Stimulated activated CD4-positive, alpha-beta T cell treated with anti-CD3 and anti-CD28 coated beads, TNF-alpha, amount 100 ng/mL, for 1 hour (primary cell): ENCODE measurements at regions not wholly inside any gene's neighbourhood (a gene's known extent, or its start where the extent isn't known, plus 50 kb on each side); places are given as distances from the start of the nearest gene placed in this dataset.

Experiments
- DNase-seq, 3 donors: peaks; one replicate each; pipeline ENCODE4 v3.0.0-alpha.2; 2020; ENCODE audit warnings: low read depth in 3 of 3, low spot score in 1 of 3

DNA sequence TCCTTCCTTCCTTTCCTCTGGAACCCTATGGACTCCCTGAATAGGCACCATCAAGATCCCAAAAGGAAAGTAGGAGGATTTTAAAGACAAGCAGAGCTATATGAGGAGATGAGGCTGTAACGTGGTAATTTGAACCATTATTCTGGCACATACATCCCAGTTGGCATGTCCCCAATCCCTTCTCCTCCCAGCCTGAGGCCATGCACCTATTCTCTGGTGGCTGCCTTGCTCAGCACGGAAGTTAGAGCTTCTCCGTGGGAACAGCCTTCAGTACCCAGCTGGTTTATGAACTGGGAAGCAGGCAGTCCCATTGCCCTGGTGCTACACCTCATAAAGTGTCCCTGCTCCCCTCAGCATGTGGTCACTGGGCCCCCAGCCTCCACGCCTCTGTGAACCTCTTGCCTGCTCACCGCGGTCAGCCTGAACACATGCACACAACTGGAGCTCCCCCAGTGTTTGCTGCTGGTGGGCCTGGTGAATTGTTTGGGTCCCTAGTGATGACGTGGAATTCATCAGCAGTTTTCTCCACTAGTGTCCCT, 139.9 kb upstream of the PLET1 start:
- DNase-seq: no peak

DNA sequence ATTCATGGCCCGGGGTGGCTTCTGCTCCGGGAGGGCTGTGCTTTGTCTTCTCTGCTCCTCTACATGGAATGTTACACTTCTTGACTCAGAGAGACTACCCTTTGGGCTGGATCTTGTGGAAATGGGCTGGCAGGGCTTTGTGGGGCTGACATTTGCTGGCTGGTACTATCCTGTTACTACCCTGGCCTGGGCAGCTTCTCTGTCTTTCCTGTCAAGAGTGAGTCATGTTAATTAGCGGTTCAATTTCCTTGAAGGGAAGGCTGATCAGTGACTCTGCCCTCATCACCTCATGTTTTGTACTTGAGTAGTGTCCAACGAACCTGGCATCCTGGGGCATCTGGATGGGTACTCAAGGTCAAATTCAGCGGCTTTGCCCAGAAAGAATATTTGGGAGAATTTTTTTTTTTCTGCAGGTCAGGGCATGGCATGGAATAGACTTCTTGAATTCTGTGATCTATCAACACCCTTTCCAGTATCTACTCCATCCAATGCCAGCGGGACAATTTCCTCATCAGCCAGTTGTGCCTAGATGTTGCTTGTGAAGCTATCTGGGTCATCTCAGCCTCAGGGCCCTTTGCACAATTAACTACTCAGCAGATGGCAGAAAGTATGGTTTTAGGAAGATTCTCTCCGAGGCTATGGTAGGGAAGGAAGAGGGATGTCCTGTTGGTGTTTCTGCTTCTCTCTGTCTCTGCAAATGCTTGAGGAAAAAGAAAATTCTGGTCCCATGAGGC, 140.5 kb upstream of the PLET1 start:
- DNase-seq: no peak

DNA sequence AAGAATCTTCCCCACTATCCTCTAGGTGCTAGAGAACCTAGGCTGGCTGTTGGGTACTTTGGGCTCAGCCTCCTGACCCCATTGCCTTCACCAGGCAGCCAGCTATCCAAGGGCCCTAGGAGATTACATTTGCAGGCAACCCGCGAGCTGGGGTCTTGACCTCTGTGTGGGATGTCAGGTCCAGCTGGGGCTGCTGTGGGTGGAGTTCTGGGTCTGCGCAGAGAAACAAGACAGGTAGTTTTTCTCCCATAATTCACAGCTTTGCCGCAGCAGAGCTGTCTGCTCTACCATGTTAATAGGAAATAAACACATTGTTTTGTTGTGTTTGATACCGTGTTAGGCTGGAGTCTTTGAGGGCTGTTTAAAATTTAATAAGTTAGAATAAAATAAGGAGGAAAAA, 142.8 kb upstream of the PLET1 start:
- no peak for DNase-seq

DNA sequence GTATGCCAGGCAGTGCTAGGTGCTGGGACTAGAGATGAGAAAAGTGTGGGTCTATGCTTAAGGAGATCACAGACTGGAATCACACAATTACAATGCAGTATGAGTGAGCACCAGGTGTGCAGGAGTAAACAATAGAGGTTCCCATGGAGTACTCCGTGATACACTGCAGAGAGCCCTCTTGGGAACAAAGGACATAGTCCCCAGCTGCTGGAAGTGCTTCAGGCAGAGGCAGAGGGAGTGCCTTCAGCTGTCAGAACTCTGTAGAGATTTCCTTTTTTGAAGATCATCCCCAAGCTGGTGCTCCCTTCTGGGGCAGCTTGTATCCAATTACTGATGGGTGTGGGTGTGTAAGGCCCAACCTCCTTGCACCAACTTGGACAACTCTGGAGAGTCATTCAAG, 143.5 kb upstream of the PLET1 start:
- DNase-seq: no peak

DNA sequence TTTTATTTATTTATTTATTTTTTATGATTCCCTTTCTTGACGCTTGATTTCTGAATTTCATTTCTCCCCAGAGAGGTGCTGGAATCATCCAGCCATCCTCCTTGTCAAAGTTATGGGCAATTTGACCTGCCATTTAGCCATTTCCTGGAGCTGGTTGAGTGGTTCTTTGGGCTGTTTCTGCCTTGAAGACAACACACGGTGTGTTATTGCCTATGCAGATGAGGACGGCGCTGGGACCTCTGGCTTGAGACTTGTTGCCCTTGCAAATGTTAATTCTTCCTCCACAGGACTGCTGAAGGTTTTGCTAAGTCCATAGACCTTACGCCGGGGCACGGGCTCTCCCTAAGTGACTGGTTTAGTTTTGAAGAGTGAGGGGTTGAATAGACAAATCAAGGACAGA, 147.9 kb upstream of the PLET1 start:
- DNase-seq: no peak

DNA sequence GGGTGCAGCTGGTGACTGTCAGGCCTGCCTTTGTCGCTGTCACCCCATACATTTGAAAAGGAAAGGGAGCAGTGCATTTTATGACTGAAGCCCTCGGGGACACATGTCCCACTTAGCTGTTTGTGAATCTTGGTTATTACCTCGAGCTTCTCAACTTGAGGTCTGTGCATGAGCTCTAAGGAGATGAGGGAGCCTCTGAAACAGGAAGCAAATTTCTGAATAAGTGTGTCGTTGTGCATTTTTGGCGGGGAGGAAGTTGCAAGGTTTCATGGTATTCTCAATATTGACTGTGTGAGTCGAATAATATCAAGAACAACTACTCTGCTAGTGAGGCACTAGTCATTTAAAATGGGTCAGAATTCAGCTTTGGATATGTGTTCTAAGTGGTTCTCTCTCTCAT, 149.7 kb upstream of the PLET1 start:
- no peak for DNase-seq

DNA sequence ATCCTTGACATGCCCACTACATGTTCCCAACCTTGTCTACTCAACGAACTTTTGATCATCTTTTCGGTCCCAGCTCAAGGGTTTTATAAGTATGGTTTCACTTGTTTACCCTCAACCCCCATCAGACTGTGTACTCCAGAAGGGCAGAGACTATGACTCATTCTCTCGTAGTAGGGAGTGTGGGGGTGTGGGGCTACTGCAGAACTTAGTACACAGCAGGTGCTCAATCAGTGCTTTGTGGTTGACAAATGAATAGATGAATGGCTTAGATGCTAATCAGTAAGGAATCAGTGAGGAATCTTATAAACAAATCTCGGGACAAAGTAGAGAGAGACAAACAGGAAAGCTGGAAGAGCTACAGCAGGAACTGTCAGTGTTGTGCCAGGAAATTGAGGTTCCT, 151.7 kb upstream of the PLET1 start:
- DNase-seq: no peak

DNA sequence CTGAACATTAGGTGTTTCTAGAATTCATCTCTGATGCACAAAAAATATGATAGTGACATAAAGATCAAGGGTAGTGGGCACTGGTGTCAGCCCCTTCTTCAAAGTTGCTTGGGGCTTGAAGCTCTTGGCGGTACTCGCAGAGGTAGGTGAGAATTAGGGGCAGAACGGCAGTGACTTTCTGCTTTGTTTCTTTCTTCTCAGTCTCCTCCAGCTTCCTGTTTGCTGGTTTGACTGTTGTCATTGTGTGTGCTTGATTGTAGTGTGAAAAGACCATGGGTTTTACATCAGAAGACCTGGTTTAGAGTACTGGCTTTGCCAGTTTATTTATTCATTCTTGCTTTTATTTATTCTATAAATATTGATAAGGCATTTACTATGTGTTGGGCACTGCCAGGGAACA, 156.7 kb upstream of the PLET1 start:
- DNase-seq: no peak

DNA sequence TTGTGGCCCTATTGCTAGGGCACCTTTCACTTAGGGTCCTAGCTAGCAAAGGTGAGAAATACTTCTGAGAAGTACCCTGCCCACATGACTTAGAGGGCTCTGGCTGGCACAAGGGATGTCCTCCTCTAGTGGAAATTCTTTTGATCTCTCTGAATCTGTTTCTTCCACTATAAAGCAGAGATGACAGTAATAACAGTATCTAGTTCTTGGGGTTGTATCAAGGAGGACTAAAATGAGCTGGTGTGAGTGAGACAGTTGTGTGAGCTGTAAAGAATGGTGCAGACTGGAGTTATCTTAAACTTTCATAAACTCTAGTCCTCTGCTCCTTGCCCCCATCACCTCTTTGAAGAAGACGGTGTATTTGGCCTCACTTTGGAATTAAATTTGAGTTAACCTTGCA, 157.8 kb upstream of the PLET1 start:
- no peak for DNase-seq

DNA sequence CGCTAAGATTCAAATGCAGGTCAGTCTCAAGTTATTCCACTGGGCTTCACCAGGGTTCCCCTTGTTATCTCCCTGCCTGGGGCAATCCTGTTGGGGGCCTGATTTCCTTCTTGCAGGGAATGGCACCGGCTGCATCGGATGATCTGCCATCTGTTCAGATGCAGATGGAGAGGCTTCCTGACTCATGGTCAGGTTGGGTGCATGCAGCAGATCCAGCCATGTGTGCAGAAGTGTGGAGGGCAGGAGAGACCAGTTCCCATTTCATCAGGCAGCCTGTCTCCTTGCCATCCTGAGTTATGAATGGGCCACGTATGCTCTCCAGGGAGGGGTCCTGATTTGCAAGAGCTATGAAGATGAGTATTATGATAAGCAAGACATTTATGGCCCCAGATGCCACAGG, 161.2 kb upstream of the PLET1 start:
- no peak for DNase-seq

DNA sequence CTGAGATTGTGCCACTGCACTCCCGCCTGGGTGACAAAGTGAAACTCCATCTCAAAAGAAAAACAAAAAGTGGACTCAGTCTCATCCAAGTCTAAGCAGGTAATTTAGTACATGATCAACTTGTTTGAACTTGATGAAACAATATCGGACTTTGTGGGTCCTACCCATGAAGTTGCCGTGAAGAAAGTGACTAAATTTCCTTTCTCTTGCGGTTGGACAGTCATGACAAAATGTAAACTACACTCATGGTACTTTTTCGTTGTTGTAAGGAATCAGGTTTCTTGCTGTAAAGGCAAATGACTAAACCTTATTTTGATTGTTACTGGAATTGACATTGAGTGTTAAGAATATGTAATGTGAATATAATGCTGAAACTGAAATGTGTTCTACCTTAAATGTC, 164.5 kb upstream of the PLET1 start:
- DNase-seq: no peak

DNA sequence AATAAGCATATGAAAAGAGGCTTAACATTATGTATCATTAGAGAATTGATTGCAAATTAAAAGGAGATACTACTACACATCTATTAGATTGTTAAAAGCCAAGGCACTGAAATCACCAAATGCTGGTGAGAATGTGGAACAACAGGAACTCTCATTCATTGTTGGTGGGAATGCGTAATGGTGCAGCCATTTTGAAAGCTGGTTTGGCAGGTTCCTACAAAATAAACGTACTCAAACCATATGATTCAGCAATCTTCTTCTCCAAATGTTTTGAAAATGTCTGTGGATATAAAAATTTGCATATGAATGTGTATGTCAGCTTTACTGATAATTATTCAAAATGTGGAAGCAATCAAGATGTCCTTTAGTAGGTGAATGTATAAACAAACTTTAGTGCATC, 176.4 kb upstream of the PLET1 start:
- no peak for DNase-seq

DNA sequence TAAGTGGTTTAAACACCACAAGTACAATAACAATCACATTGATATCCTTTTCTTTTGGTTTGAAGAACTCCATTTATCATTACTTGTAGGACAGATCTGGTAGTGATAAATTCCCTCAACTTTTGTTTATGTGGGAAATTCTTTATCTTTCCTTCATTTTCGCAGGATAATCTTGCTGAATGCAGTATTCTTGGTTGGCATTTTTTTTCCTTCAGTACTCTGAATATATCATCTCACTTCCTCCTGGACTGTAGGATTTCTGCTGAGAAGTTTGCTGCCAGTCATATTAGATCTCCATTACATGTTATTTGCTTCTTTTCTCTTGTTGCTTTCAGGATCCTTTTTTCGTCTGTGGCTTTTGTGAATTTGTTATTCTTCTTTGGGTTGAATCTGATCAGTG, 179.0 kb upstream of the PLET1 start:
- DNase-seq: no peak

DNA sequence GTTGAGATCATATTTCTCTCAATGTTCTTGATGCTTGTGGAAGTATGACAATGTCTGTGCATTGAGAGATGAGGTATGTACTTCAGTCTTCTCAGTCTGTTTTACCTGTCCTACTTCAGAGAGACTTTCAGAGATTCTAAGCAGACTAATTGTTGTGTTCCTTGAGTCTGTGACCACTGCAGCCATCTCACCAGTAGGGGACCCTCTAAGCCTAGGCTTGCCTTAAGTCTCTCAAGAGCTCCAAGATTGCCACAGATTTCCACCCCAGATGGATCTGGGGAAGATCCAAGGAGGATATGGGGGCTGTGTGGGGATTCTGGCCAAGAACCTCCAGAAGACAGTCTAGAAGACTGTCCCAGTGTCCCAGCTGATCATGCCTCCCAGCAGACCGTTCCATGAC, 179.9 kb upstream of the PLET1 start:
- no peak for DNase-seq

DNA sequence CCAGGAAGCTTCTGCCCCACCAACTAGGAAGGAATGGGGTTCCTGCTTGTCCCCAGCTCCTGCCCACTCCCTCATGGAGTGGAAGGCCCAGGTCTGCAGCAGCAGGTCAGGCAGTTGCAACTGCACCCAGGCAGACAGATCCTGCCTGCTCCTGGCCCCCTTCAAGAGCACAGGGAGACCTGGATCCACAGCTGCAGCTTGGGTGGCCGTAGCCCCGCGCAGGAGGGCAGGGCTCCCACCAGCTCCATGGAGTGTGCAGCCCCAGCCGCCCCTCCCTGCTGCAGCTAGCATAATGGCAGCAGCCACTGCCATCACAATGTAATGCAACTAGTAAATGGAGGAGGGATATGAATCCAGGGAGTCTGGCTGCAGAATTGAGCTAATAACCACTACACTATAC, 187.5 kb upstream of the PLET1 start:
- no peak for DNase-seq

DNA sequence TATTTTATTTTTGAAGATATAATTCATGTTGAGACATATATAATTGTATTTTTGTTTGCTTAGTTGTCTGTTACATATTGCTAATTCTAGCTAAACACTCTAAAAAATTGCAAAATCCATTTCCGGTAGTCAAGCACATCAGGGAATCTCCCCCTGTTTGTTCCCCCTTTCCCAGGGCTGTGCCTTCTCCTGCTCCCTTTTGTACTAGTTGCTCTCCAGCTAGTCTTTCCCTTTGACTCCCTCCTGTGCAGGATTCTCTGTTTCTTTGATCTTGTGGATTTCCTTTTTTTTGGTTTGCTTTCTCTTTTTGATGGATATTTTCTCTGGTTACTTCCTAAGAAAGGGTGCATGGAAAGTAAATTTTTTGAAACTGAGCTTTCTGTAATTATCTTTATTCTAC, 188.1 kb upstream of the PLET1 start:
- no peak for DNase-seq

DNA sequence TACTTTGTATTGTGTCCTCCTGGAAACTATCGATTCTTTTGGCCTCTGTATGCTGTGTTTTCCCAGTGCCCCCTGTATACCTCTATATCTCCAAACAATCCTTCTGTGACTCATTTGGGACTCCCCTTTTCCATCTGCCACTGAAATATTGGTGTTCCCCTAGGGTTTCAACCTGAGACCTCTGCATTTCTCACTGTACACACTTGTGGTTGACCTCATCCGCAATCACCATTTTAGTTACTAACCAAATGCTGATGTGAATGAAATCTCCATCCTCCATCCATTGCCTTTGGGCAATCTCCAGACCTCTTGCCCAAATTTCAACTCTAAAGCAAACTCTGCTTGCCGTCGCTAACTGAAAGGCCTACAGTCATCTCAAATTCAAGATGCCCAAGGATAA, 190.6 kb upstream of the PLET1 start:
- DNase-seq: no peak

DNA sequence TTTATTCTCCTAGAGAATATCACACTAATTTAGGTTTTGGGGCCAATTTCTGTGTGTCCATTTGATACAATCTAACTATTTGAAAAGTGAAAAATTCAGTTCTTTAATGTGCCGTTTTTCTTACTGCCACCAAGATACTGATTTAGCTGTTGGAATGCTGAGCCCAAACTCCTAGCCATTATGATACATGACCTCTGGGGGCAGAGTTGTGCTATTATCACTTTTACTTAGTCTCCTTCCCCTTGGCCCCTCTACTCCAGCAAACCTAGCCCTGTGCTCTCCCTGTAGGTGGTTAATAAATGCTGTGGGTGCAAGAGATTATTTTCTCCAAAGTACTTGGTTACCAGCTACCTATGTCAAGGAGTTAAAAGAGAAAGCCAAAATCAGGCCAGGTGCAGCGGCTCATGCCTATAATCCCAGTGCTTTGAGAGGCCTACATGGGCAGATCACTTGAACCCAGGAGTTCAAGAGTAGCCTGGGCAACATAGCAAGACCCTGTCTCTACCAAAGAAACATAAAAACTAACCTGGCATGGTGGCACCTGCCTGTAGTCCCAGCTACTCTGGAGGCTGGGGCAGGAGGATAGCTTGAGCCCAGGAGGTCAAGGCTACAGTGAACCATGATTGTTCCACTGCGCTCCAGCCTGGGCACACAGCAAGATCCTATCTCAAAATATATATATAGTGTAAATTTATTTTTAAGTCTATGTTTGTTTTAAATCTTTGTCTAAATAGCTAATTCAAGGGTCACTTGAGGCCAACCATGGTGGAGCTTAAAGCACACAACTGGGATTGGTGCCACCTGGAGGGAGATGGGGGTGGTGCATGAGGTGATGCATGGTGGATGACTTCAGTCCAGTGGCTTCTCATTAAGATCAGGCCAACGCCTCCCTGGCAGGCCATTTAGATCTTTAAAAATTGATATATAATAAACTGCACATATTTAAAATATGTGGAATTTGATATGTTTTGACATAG, 193.2 kb upstream of the PLET1 start:
- peak in 1 of 3 donors; percentile 15 for DNase-seq

DNA sequence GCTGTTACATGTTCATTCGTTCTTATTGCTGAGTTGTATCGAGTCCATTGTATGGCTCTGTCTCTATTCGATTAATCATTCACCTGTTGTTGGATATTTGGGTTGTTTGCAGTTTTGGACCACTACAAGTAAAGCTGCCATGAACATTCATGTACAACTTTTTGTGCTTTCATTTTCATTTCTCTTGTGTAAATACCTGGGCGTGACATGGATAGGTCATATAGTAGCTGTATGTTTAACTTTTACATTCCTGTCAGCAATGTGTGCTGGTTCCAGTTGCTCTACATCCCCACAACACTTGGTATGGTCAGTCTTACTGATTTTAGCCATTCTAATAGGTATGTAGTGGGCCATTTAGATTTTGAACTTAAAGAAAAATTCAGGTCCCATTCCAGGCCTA, 194.2 kb upstream of the PLET1 start:
- DNase-seq: no peak

DNA sequence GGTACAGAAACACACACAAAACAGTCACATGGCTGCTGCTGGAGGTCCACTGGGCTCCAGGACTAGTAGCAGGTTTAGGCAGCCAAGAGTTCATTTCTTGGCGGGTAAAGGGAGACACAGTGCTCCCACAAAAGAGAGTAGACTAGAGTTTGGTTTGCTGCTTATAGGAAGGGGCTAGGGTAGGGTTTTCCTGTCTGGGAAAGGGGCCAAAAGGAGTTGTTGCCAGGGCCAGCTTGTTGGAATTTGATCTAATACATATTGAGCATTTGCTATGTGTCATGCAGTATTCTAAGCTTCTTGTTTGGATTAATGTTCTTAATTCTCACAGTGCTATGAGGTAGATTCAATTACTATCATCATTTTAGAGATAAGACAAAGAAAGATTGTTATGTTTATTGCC, 195.1 kb upstream of the PLET1 start:
- no peak for DNase-seq

DNA sequence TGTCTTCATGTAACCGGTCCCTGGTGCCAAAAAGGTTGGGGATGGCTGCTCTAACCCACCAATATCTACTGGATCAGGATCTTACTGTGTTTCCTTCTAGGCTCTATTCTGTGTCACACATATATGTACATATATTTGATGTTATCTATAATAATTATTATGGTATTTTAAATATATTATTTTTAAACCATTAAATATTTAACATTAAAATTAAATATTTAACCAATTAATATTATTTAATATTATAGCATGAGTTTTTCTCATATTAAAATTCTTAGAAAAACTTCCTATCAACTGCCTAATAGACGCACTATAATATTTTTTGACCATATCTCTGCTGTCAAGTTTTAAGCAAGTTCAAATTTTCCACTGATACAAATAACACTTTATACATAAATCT, 196.9 kb upstream of the PLET1 start:
- no peak for DNase-seq

DNA sequence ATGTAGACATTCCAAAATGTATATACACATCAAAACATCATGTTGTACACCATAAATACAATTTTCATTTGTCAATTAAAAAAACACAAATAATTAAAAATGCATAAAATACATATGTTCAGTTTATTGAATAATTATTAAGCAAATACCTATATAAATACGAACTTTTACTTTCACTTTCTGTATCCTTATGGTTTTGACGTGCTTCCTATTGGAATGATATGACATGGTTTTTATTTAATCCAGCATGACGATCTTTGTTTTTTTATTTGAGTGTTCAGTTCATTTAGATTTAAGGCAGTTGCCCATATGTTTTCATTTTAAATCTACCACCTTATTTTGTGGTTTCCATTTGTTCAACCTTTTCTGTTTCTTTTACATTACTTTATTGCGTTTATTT, 198.3 kb upstream of the PLET1 start:
- DNase-seq: no peak
